ENCODE measurements at regions not wholly inside any gene's neighbourhood (a gene's known extent, or its start where the extent isn't known, plus 50 kb on each side); places are given as distances from the start of the nearest gene placed in this dataset.
"Not testable (repeated sequence)": the region's sequence is repeated elsewhere in the genome, so short reads cannot be mapped to it uniquely, and the experiment has no call there.

DNA sequence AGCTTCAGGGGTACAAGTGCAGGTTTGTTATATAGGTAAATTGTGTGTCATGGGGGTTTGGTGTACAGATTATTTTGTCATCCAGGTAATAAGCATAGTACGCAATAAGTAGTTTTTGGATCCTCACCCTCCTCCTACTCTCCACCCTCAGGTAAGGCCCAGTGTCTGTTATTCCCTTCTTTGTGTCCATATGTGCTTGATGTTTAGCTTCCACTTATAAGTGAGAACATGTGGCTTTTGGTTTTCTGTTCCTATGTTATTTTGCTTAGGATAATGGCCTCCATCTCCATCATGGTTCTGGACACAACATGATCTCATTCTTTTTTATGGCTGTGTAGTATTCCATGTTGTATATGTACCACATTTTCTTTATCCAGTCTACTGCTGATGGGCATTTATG lies 298.4 kb downstream of the LIG4 start:
- DNase-seq (ENCODE audit: low read depth in 2 of 2), result not testable (repeated sequence)

DNA sequence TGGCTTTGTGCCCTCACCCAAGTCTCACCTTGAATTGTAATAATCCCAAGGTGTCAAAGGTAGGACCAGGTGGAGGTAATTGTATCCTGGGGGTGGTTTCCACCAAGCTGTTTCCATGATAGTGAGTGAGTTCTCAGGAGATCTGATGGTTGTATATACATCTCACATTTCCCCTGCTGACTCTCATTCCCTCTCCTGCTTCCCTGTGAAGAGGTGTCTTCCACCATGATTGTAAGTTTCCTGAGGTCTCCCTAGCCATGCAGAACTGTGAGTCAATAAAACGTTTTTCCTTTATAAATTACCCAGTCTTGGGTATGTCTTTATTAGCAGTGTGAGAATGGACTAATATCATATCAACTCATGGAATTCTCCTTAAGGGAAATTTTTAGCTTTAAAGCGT lies 302.6 kb downstream of the LIG4 start:
- DNase-seq (ENCODE audit: low read depth in 2 of 2), result no peak

DNA sequence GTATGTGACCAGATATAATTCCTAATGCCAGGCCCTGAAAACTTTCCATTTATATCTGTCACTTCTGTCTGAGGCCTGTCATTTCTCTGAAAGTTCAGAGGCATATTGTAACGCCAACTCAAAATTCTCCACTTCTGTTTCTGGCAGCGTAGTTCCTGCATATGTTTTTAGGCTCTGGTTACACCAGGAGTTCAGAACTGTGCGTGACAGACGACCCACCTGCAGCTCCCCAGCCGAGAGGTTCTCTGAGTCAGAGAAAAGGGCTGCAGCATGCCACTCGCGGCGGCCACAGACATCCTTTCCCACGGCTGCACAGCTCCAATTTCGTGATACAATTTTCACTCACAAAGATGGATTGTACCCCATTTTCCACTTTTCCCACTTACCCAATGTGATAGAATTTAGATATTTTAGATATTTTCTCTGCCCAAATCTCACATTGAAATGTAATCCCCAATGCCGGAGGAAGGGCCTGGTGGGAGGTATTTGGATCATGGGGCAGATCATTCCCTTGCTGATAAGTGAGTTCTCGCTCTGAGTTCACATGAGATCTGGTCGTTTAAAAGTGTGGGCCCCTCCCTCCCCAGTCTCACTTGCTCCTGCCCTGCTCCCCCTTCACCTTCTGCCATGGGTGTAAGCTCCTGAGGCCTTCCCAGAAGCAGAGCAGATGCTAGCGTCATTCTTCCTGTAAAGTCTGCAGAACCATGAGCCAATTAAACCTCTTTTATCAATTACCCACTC lies 308.1 kb downstream of the LIG4 start:
- no peak for DNase-seq (ENCODE audit: low read depth in 2 of 2)

DNA sequence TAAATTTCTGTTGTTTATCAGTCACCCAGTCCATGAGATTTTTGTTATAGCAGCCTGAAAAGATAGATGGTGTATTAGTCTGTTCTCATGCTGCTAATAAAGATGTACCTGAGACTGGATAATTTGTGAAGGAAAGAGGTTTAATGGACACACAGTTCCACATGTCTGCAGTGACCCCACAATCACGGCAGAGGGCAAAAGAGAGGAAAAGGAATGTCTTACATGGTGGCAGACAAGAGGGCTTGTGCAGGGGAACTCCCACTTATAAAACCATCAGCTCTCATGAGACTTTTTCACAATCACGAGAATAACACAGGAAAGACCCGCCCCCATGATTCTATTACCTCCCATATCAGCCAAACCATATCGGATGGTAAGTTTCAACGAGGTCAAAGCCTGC lies 309.2 kb downstream of the LIG4 start:
- no peak for DNase-seq (ENCODE audit: low read depth in 2 of 2)

DNA sequence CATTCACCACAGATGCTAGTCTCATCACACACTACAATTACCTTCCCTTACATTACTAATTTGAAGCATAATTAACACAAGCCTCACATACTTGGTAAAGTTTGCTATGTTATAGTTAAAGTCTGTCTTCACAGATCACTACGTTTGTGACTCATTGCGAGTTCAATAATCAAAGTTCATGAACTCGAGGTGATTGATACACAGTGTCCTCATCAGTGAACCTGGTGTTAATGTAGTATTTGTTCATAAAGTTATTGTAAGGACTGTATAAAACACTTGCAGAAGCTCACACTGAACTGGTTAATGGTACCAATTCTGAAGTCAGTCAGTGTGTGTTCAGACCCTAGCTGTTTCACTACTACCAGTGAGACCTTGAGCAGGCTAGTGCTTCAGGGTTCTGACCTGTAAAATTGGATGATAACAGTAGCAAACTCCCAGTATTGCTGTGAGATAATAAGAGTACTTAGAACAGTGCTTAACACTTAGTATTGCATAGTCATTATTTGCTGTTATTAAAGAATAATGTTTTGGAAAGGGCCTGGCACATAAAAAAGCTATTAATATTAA lies 313.3 kb downstream of the LIG4 start:
- no peak for DNase-seq (ENCODE audit: low read depth in 2 of 2)

DNA sequence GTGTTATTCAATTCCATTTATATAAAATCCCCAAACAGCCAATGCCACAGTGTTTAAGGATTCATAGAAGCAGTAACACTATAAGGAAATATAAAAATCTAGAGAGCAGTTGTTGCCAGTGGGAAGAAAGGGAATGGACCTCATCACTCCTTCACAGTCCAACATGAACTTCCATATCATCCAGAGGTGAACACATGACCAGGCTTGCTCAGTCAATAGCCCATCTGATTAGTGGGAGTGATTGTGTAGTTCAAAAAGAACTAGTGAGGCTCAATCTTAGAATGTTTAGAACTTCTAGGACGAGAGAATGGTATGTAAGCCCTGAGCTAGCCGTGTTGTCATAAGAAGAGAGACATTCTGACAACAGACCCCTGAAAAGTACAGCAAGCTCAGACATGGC lies 314.1 kb downstream of the LIG4 start:
- DNase-seq (ENCODE audit: low read depth in 2 of 2), result no peak

DNA sequence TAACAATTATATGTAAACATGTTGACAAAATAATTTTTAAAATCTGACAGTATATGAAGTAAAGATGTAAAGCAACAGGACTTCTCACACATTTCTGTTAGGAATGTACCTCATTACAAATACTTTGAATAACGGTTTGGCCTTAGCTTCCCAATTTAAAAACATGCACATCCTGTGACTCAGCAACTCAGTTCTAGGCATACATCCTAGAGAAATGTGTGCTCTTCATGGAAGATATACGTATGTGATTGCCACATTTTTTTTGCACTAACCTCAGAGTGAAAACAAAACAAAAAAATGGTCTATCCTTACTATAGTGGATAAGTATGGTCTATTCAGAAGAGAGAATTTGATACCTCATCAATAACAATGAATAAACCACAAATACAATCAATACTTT lies 314.6 kb downstream of the LIG4 start:
- no peak for DNase-seq (ENCODE audit: low read depth in 2 of 2)

DNA sequence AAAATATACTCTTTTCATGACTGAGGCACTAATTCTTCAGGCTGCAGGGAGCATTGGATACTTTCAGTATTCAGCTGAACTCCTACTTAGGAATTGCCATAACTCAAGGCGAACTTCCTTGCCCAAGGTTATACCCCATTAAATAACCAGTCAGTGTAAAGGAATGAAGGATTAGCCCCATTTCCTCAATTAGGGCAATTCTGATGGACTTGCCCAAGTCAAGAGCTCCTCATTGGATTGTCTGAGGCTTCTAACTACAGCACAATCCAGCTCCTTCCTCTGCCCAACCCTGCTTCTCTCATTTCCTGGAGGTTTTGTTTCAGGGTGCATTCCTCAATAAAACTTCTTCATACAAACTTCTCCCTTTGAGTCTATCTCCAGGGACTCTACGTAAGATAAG lies 329.2 kb downstream of the LIG4 start:
- DNase-seq (ENCODE audit: low read depth in 2 of 2), result no peak

DNA sequence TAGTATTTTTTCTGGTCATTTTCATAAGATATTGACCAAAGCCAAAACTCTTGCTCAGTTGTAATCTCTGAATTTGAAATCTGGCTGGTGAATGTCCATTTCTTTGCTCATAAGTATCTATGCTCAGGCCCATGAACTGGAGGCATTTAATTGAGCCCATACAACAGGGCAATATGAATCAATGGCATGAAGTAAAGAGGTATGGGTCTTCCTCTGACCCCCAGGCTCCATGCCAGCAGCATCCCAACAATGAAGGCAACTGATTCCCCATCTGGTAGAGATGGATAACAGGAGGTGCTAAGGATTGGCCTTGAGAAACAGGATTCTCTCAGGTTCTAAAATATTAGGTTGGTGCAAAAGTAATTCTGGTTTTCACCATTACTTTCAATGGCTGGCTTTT lies 330.8 kb downstream of the LIG4 start:
- no peak for DNase-seq (ENCODE audit: low read depth in 2 of 2)

DNA sequence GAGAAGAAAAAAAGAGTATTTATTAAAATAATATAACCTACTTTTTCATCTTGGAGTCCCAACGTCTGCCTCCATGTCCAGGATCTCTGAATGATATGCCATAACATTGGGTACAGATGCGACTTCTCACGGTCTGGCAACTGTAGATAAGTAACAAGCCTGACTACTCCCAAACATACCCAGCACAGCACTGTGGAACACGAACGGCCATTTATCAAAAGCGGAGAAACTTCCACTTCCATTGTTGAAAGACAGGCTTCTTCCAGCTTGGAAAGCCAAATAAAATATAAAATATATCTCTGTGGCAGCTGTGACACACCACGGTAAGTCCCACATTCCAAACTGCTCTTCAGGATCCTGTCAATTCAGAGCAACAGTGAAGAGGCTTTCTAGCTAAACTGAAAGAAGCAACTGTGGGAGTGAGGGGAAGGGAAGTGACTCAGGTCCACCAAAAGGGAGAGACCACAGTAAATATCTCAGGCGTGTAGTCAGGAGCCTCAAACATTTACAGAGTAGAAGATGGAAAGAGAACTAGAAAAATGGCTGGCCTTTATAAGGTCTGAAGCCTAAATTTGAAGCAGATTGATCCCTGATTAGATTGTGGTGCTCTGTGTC lies 331.7 kb downstream of the LIG4 start:
- DNase-seq (ENCODE audit: low read depth in 2 of 2), result no peak

DNA sequence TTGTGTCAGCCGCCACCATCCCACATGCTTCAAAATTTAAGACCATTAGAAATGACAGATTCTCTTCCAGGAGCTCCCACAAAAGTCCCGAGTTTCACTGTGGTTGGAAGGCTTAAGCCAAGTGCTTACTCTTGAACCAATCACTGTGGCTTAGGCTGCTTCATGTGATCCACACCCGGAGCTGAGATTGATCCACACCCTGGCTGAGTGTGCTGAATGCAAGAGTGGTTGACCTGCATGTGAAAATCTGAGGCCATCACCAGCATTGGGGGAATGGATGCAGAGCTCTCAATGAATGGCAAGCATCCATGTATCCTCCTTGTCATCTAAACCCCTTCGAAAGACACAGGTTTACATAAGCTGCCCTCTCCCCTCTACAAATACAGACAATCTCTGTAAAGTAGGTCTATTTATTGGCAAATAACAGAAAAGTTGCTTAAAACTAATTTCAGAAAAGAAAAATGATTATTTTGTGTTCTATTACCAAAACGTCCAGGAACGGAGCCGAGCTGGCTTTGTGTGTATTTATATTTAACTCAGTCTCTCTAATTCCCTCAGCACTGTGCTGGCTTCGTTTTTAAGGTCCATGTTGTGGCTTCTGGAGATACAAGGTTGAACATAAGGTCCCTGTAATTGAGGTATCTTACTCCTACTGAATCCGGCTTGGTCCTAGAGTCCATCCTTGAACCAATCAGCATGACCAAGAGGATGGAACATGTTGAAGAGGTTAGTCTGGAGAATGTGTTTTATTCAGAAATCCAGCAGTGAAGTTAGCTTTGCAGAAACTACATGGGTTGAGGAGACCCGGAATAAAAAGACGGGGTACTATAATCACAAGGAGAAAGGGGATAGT lies 332.4 kb downstream of the LIG4 start:
- no peak for DNase-seq (ENCODE audit: low read depth in 2 of 2)

DNA sequence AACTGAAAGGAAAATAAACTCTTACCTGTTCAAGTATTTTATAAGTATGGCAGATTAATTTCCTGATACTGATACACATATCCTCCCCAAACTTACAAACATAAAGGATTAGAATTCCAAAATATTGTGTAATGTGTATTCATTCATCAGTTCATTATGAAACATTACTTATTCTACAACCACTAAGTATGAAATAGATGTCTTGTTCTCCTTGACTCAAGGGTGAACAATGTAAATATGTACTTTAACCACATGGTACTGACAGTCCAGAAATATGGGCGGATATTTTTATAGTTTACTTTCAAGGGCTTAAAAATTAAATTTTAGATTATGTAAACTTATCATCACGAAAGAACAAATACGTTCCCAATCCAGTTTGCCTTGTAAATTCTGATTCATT lies 334.0 kb downstream of the LIG4 start:
- no peak for DNase-seq (ENCODE audit: low read depth in 2 of 2)

DNA sequence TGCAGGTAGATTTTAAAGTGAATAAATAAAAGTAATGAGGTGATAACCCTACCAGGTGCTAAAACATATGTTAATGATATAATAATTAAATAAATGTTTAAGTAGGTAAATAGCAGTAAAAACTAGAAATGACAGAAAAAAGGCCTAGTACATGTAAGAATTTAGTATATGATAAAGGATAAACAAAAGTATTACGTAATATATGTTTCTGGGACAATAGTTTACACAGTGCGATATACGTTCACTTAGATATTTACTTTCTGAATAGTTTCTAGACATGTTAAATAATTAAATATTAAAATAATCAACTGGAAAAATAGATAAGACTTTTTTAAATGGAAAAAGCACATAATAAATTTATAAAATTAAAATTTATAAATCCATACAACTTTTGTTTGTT lies 340.9 kb downstream of the LIG4 start:
- no peak for DNase-seq (ENCODE audit: low read depth in 2 of 2)

DNA sequence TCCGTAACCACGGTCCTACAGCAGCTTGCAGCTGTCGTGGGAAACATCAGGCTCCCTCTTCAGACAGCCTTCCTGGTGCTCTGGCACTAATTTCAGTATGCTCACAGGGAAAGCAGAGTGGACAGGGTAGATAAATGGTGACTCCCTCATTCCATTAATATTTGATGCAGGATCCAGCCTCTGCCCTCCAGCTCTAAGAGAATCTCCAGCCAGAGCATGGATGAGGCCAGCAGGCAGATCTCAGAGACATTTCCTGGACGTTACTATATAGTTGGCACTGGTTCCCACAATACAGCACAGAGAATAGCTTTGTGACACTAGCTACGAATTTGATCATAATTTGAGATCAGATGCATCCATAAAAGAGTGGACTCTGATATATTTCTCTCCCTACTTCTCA lies 341.4 kb downstream of the LIG4 start:
- no peak for DNase-seq (ENCODE audit: low read depth in 2 of 2)

DNA sequence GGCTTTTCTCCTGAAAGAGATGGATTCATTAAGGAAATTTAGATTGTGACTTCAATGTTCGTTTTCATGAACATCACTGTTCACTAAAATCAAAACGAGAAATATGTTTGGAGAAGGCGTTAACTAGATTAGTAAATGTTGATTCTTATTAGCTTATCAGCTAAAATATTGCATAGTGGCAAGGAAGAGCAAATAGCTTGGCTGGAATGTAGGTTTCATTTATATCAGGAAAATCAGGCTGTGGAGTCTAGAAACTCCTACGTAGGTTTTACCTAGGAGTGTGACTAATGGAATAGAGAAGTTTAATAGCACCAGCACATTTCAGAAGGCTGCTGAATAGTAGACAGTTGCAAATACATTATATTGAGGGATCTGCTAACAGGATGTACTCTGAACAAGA lies 344.9 kb downstream of the LIG4 start:
- no peak for DNase-seq (ENCODE audit: low read depth in 2 of 2)

DNA sequence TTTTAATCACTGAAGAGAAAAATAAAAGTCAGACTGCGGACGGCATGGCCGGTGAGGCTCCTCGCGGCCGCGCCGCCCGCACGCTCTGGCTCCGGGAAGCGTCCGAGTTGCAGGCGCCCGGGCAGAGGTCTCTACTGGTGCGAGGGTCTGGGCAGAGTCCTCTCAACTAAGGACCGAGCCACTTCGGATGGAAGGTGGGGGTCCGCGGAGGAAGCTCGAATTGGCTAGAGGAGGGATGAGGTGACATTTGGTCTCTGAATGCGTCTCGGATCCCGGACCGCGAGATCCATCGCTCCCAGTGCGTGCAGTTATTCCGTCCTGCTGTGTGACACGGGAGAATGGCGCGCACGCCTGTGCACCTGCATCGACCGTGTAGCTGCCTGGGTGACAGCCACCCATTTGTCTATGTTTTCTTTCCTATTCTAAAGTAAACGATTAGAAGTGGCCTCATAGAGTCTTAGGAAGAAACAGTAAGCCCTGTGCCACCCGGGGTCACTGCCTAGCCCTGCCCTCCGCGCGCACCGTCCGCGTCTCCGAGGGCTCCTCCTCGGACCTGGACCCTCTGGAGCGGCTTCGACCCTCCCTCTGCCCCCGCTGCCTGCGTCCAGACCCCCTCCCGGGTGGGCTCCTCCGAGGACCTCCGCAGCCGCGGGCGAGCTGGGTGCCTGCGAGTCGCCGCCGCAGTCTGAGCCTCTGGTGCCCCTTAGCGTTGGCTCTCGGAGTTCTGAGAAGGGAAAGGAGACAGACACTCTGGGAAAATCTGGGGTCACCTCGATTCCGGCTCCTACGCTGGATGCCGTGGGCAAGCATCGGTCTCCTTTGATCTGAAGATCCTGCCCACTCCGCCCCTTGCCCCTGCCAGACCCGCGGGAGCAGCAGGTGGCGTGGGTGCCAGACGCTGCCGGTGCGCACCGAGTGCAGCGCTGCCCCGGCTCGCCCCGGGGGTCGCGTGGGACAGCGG lies 347.4 kb downstream of the LIG4 start:
- DNase-seq (ENCODE audit: low read depth in 2 of 2), result no peak

DNA sequence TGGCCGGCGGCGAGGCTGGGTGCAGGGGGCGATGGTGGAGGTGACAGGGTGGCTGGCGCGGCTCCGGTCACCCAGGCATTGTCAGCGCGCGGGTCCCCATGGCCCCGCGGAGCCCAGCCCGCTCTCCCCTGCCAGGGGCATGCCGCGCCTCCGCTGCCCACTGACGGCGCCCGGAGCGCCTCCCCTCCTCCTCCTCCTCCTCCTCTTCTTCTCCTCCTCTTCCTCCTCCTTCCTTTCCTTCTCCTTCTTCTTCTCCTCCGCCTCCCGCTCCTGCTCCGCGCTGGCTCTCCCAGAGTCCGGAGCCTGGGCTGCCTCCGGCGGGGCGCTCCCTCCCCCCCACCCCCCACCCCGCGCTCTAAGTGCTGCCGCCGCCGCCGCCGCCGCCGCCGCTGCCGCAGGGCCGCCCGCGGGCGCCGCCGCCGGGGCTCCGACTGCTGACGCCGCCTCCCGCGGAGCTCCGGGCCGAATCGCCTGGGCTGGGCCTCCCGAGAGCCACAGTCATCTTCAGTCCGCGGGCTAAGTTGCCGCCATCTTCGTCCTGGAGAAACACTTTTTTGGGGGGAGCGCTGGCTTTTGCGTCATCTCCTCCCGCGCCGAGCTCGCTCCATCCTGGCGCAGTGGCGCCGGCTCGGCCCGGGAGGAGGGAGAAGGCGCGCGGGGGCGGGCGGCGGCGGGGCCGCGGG lies 348.3 kb downstream of the LIG4 start:
- DNase-seq (ENCODE audit: low read depth in 2 of 2), result no peak

DNA sequence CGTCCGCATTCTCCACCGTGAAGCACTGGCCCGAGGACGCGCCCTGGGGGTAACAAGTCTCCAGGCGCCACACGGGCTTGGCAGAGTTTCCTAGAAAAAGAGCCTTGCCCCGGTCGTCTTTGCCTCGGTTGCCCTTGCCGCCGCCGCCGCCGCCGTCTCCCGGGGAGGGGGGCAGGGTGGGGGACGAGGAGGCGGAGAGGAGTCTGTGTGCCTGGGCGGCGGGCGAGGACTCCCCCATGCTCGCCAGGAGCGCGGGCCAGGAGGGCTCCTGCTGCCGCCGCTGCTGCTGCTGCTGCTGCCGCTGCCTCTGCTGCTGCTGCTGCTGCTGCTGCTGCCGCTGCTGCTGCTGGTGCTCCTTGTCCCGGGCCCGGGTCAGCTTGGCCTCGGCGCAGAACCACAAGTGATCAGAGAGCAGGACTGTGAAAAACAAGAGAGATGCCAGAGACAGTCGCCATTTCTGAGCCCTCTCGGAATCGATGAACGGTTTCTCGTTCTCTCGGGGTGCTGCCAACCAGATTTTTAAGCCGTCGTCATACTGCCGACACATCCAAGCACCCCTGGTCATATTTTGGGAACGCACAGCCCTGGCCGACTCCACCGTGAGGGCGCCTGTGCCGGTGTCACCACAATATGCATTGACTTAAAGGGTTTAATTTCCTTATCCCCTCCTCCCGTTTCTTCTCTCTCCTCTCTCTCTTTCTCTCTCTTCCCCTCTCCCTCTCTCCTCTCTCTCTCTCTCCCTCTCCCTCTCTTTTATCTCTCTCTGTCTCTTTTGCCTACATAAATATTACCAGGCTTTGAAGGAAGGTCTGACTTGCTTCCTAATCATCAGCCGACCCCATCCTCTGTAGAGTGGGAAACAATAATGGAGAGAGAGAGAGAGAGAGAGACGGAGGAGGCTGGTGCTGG lies 349.1 kb downstream of the LIG4 start:
- DNase-seq (ENCODE audit: low read depth in 2 of 2), result no peak

DNA sequence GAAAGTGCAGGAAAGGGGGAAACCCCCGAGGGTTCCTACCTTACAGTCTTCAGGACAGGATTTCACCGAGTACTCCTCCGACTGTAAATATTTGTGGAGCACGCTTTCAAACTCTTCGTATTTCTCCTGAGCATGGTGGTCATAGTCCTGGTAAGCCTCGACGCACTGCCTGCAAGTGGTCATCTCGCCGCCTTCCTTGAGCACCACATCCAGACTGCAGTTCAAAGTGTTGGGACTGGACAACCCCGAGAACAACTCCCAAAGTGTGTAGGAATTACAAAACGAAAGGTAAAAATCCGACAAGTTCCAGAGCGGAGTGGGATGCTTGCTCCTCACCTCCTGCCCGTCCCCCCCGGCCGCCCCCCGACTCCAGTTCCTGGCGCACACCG lies 349.7 kb downstream of the LIG4 start:
- no peak for DNase-seq (ENCODE audit: low read depth in 2 of 2)

DNA sequence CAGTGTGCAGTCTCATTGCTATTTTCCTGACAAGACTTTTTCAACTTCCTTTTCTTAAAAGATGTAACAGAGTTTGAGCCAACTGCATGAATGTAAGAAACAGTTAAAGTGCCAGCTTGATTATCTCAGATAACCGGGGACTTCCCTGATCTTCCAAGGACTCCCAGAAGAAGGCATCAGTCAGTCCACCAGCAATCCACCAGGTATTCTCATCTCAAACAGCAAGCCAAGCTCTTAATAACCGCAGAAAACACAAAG lies 350.1 kb downstream of the LIG4 start:
- DNase-seq (ENCODE audit: low read depth in 2 of 2), result no peak
